Neural cell (in vitro differentiated cells): ENCODE measurements at regions not wholly inside any gene's neighbourhood (a gene's known extent, or its start where the extent isn't known, plus 50 kb on each side); places are given as distances from the start of the nearest gene placed in this dataset.

Source experiments
- CTCF ChIP-seq: fragments of 450-650 bp; IDR thresholded peaks from 2 replicates; pipeline ENCODE4 v1.5.1; 2014; ENCODE audit warnings: antibody characterized with exemption, mild to moderate bottlenecking, moderate library complexity; ENCODE audit not compliant: poor library complexity, severe bottlenecking
- EP300 ChIP-seq: fragments of 450-650 bp; conservative IDR thresholded peaks from 2 replicates; pipeline ENCODE4 v1.6.1; 2014; ENCODE audit warnings: antibody characterized with exemption, mild to moderate bottlenecking, moderate library complexity; ENCODE audit not compliant: poor library complexity, severe bottlenecking
- EZH2 ChIP-seq: fragments of 200-600, 300-800 bp; shearing (Covaris generic), sonication (generic); IDR thresholded peaks from 2 replicates; pipeline ENCODE4 v1.6.1; 2014; ENCODE audit warnings: antibody characterized with exemption, low read length, borderline replicate concordance, mild to moderate bottlenecking; ENCODE audit not compliant: insufficient read depth, poor library complexity, severe bottlenecking
- POLR2AphosphoS5 ChIP-seq: IDR thresholded peaks from 2 replicates; pipeline ENCODE4 v1.6.1; 2012
- REST ChIP-seq: IDR thresholded peaks from 2 replicates; pipeline ENCODE4 v1.6.1; 2012; ENCODE audit warnings: borderline replicate concordance
- SMC3 ChIP-seq: fragments of 450-650 bp; conservative IDR thresholded peaks from 2 replicates; pipeline ENCODE4 v1.6.1; 2014; ENCODE audit warnings: antibody characterized with exemption, mild to moderate bottlenecking, moderate library complexity; ENCODE audit not compliant: poor library complexity

- TF ChIP-seq CTCF, result no peak
- no peak for TF ChIP-seq SMC3
- TF ChIP-seq REST, result no peak
- no peak for TF ChIP-seq POLR2AphosphoS5
- no peak for TF ChIP-seq EZH2
- TF ChIP-seq EP300, result no peak
Observed at GRCh38 chr21:15332572-15332971, 267.8 kb upstream of the NRIP1 start.
